CD4-positive, CD25-positive, alpha-beta regulatory T cell (primary cell): ENCODE measurements at regions not wholly inside any gene's neighbourhood (a gene's known extent, or its start where the extent isn't known, plus 50 kb on each side); places are given as distances from the start of the nearest gene placed in this dataset.

Experiments used
- ATAC-seq, 2 donors: fragments of 150-1000 bp; cut with Tn5 transposase; one replicate each; pipeline ENCODE4 v1.10.0; 2021; ENCODE audit warnings: low read depth in 2 of 2, moderate number of reproducible peaks in 2 of 2, moderate library complexity in 1 of 2
- DNase-seq, 3 donors: peaks; one replicate each; pipeline versions ENCODE4 v3.0.0 to v3.0.0-alpha.2; 2012 to 2022; ENCODE audit warnings: mixed read lengths in 1 of 3
- H3K27ac ChIP-seq: one replicate; pipeline ENCODE4 v1.7.0; 2013; ENCODE audit warnings: mild to moderate bottlenecking, low read length; ENCODE audit not compliant: insufficient read depth, poor library complexity, severe bottlenecking
- H3K27me3 ChIP-seq: one replicate; pipeline ENCODE4 v1.7.0; 2013; ENCODE audit warnings: low read length; ENCODE audit not compliant: control insufficient read depth, insufficient read depth
- H3K36me3 ChIP-seq: one replicate; pipeline ENCODE4 v1.7.0; 2013; ENCODE audit warnings: mild to moderate bottlenecking, low read length, moderate library complexity; ENCODE audit not compliant: control insufficient read depth, insufficient read depth
- H3K4me1 ChIP-seq: 2 replicates; pipeline ENCODE4 v1.7.0; 2013; ENCODE audit warnings: mild to moderate bottlenecking, low read length; ENCODE audit not compliant: insufficient read depth, control insufficient read depth, poor library complexity, severe bottlenecking
- H3K4me3 ChIP-seq: one replicate; pipeline ENCODE4 v1.7.0; 2013; ENCODE audit warnings: low read depth, mild to moderate bottlenecking, low read length, moderate library complexity
- H3K9me3 ChIP-seq, 2 experiments: 1 replicate in 1 of 2; 2 replicates in 1 of 2; pipeline ENCODE4 v1.7.0; 2013; ENCODE audit warnings: low read length in 2 of 2, mild to moderate bottlenecking in 1 of 2, moderate library complexity in 1 of 2; ENCODE audit not compliant: control insufficient read depth in 2 of 2
- H3K27ac Mint-ChIP-seq, 3 donors: one replicate each; pipeline ENCODE4 v1.8.0; 2020 to 2022; ENCODE audit warnings: mild to moderate bottlenecking in 3 of 3, mixed read lengths in 3 of 3, moderate library complexity in 2 of 3
- H3K27me3 Mint-ChIP-seq: one replicate; pipeline ENCODE4 v1.8.0; 2022; ENCODE audit warnings: mild to moderate bottlenecking, mixed read lengths
- H3K36me3 Mint-ChIP-seq: one replicate; pipeline ENCODE4 v1.8.0; 2020; ENCODE audit warnings: mixed read lengths
- H3K4me1 Mint-ChIP-seq, 4 donors: one replicate each; pipeline ENCODE4 v1.8.0; 2020 to 2022; ENCODE audit warnings: mixed read lengths in 4 of 4, mild to moderate bottlenecking in 1 of 4
- H3K4me3 Mint-ChIP-seq, 4 donors: one replicate each; pipeline ENCODE4 v1.8.0; 2020 to 2022; ENCODE audit warnings: mild to moderate bottlenecking in 4 of 4, mixed read lengths in 4 of 4, moderate library complexity in 3 of 4
- H3K9me3 Mint-ChIP-seq, 7 donors: one replicate each; pipeline ENCODE4 v1.8.0; 2020 to 2022; ENCODE audit warnings: mixed read lengths in 7 of 7, mild to moderate bottlenecking in 3 of 7, moderate library complexity in 2 of 7

GRCh38 chr2:217289177-217289906, 429.5 kb upstream of the TNP1 start:
- Histone ChIP-seq H3K4me1 (no peaks in the 10 kb centered on the region), H3K9me3 (no peaks in the 10 kb centered on the region), H3K27ac (no peak overlapping the region), H3K4me3 (no peak overlapping the region), H3K27me3 (no peaks in the 10 kb centered on the region), H3K36me3 (no peaks in the 10 kb centered on the region)
- H3K9me3 Mint-ChIP-seq = peaks cover 0 to 5% (median 0%) of the 10 kb centered on the region in 7 donors
- ATAC-seq (no peak), DNase-seq (no peak)
- no peak overlapping the region for H3K27ac Mint-ChIP-seq
- H3K36me3 Mint-ChIP-seq = no peaks in the 10 kb centered on the region
- no peaks in the 10 kb centered on the region for H3K4me1 Mint-ChIP-seq
- no peaks in the 10 kb centered on the region for H3K27me3 Mint-ChIP-seq
- no peak overlapping the region for H3K4me3 Mint-ChIP-seq

- Histone ChIP-seq H3K36me3 (no peaks in the 10 kb centered on the region), H3K9me3 (no peaks in the 10 kb centered on the region), H3K27me3 (no peaks in the 10 kb centered on the region), H3K4me3 (no peak overlapping the region), H3K27ac (no peak overlapping the region), H3K4me1 (no peaks in the 10 kb centered on the region)
- DNase-seq = no peak
- no peak for ATAC-seq
- H3K27me3 Mint-ChIP-seq = no peaks in the 10 kb centered on the region
- H3K4me1 Mint-ChIP-seq = no peaks in the 10 kb centered on the region
- H3K36me3 Mint-ChIP-seq = no peaks in the 10 kb centered on the region
- H3K27ac Mint-ChIP-seq = no peak overlapping the region
- peaks cover 0 to 5% (median 0%) of the 10 kb centered on the region in 7 donors for H3K9me3 Mint-ChIP-seq
- no peak overlapping the region for H3K4me3 Mint-ChIP-seq
Measured at GRCh38 chr2:217288472-217289063, 428.7 kb upstream of the TNP1 start.

GRCh38 chr2:217286833-217287232, 427.0 kb upstream of the TNP1 start:
- H3K27me3 ChIP-seq = no peaks in the 10 kb centered on the region
- no peak overlapping the region for H3K27ac ChIP-seq
- Mint-ChIP-seq H3K27me3 (no peaks in the 10 kb centered on the region), H3K4me1 (no peaks in the 10 kb centered on the region), H3K4me3 (no peak overlapping the region), H3K9me3 (peaks cover 0 to 5% (median 0%) of the 10 kb centered on the region in 7 donors), H3K27ac (no peak overlapping the region), H3K36me3 (no peaks in the 10 kb centered on the region)
- DNase-seq (no peak), ATAC-seq (no peak)
- H3K9me3 ChIP-seq = no peaks in the 10 kb centered on the region
- no peaks in the 10 kb centered on the region for H3K36me3 ChIP-seq
- no peaks in the 10 kb centered on the region for H3K4me1 ChIP-seq
- no peak overlapping the region for H3K4me3 ChIP-seq

- H3K27me3 ChIP-seq = no peaks in the 10 kb centered on the region
- H3K27ac ChIP-seq = no peak overlapping the region
- no peaks in the 10 kb centered on the region for H3K27me3 Mint-ChIP-seq
- H3K4me1 ChIP-seq = no peaks in the 10 kb centered on the region
- H3K4me3 ChIP-seq = no peak overlapping the region
- H3K36me3 Mint-ChIP-seq = no peaks in the 10 kb centered on the region
- no peak for ATAC-seq
- H3K4me3 Mint-ChIP-seq = no peak overlapping the region
- no peak overlapping the region for H3K27ac Mint-ChIP-seq
- no peak for DNase-seq
- H3K9me3 ChIP-seq = no peaks in the 10 kb centered on the region
- H3K9me3 Mint-ChIP-seq = peaks cover 0 to 5% (median 0%) of the 10 kb centered on the region in 7 donors
- no peaks in the 10 kb centered on the region for H3K36me3 ChIP-seq
- no peaks in the 10 kb centered on the region for H3K4me1 Mint-ChIP-seq
Measured at GRCh38 chr2:217285926-217286325, 426.1 kb upstream of the TNP1 start.

- H3K9me3 ChIP-seq = no peaks in the 10 kb centered on the region
- no peaks in the 10 kb centered on the region for H3K4me1 ChIP-seq
- H3K4me3 ChIP-seq = no peak overlapping the region
- Mint-ChIP-seq H3K9me3 (peaks cover 0 to 5% (median 0%) of the 10 kb centered on the region in 7 donors), H3K4me3 (no peak overlapping the region), H3K36me3 (no peaks in the 10 kb centered on the region), H3K27ac (no peak overlapping the region), H3K4me1 (no peaks in the 10 kb centered on the region), H3K27me3 (no peaks in the 10 kb centered on the region)
- H3K27ac ChIP-seq = no peak overlapping the region
- ATAC-seq = no peak
- no peak for DNase-seq
- H3K36me3 ChIP-seq = no peaks in the 10 kb centered on the region
- no peaks in the 10 kb centered on the region for H3K27me3 ChIP-seq
Measured at GRCh38 chr2:217283460-217283859, 423.6 kb upstream of the TNP1 start.

- Histone ChIP-seq H3K27ac (no peak overlapping the region), H3K4me3 (no peak overlapping the region), H3K9me3 (no peaks in the 10 kb centered on the region), H3K36me3 (no peaks in the 10 kb centered on the region), H3K4me1 (no peaks in the 10 kb centered on the region), H3K27me3 (no peaks in the 10 kb centered on the region)
- Mint-ChIP-seq H3K27me3 (no peaks in the 10 kb centered on the region), H3K36me3 (no peaks in the 10 kb centered on the region), H3K4me3 (no peak overlapping the region), H3K4me1 (no peaks in the 10 kb centered on the region), H3K27ac (no peak overlapping the region), H3K9me3 (peaks cover 0 to 3% (median 0%) of the 10 kb centered on the region in 7 donors)
- DNase-seq (no peak), ATAC-seq (no peak)
Measured at GRCh38 chr2:217282531-217282930, 422.7 kb upstream of the TNP1 start.

- ATAC-seq (no peak), DNase-seq (no peak)
- H3K4me3 Mint-ChIP-seq = no peak overlapping the region
- Histone ChIP-seq H3K4me1 (no peaks in the 10 kb centered on the region), H3K27ac (no peak overlapping the region), H3K36me3 (no peaks in the 10 kb centered on the region), H3K9me3 (no peaks in the 10 kb centered on the region), H3K4me3 (no peak overlapping the region), H3K27me3 (no peaks in the 10 kb centered on the region)
- peaks cover 0 to 2% (median 0%) of the 10 kb centered on the region in 7 donors for H3K9me3 Mint-ChIP-seq
- no peaks in the 10 kb centered on the region for H3K36me3 Mint-ChIP-seq
- H3K4me1 Mint-ChIP-seq = no peaks in the 10 kb centered on the region
- H3K27me3 Mint-ChIP-seq = no peaks in the 10 kb centered on the region
- no peak overlapping the region for H3K27ac Mint-ChIP-seq
Measured at GRCh38 chr2:217279556-217279955, 419.7 kb upstream of the TNP1 start.

GRCh38 chr2:217279140-217279539, 419.3 kb upstream of the TNP1 start:
- Mint-ChIP-seq H3K9me3 (peaks cover 0 to 2% (median 0%) of the 10 kb centered on the region in 7 donors), H3K36me3 (no peaks in the 10 kb centered on the region), H3K27ac (no peak overlapping the region), H3K4me1 (no peaks in the 10 kb centered on the region), H3K4me3 (no peak overlapping the region), H3K27me3 (no peaks in the 10 kb centered on the region)
- Histone ChIP-seq H3K36me3 (no peaks in the 10 kb centered on the region), H3K9me3 (no peaks in the 10 kb centered on the region), H3K4me3 (no peak overlapping the region), H3K27me3 (no peaks in the 10 kb centered on the region), H3K4me1 (no peaks in the 10 kb centered on the region), H3K27ac (no peak overlapping the region)
- no peak for DNase-seq
- ATAC-seq = no peak
